OCI-LY7 (cell line): ENCODE measurements at regions not wholly inside any gene's neighbourhood (a gene's known extent, or its start where the extent isn't known, plus 50 kb on each side); places are given as distances from the start of the nearest gene placed in this dataset.

ENCODE experiments used
- BruUV-seq: library from RNA; stranded (reverse); fragments of 400-500 nt; replicated peaks from 2 replicates; lab custom pipeline; 2021; lab: Mats Ljungman, UMichigan
- CTCF ChIA-PET: fragments of 300-600 bp; sonication (Branson Sonifier 250); formaldehyde crosslinking; loops from one replicate; lab custom pipeline; 2022; ENCODE audit warnings: antibody characterized with exemption; ENCODE audit not compliant: unreplicated experiment; lab: Charles Lee
- POLR2A ChIA-PET: fragments of 300-600 bp; sonication (Branson Sonifier 250); formaldehyde crosslinking; loops from one replicate; lab custom pipeline; 2022; ENCODE audit warnings: antibody characterized with exemption; lab: Charles Lee
- DNase-seq: peaks from one replicate; pipeline ENCODE4 v3.0.0-alpha.2; 2015; ENCODE audit warnings: low spot score
- H2AFZ ChIP-seq: fragments of 200-600 bp; sonication (generic), shearing (Covaris generic); 2 replicates; pipeline ENCODE4 v1.6.1; 2014; ENCODE audit warnings: mild to moderate bottlenecking, antibody characterized with exemption, low read length, moderate library complexity
- H3K27ac ChIP-seq: fragments of 200-600 bp; sonication (generic); 2 replicates; pipeline ENCODE4 v1.5.1; 2014; ENCODE audit warnings: mixed run types, low read depth, mild to moderate bottlenecking, moderate library complexity, low read length, inconsistent platforms; ENCODE audit not compliant: poor library complexity, severe bottlenecking
- H3K36me3 ChIP-seq: fragments of 200-600 bp; sonication (generic); 2 replicates; pipeline ENCODE4 v1.6.1; 2014; ENCODE audit warnings: mild to moderate bottlenecking, antibody characterized with exemption, low read length, moderate library complexity, mixed read lengths; ENCODE audit not compliant: insufficient read depth
- H3K4me1 ChIP-seq: fragments of 200-600 bp; sonication (generic); 2 replicates; pipeline ENCODE4 v1.5.1; 2014; ENCODE audit warnings: mild to moderate bottlenecking, low read length; ENCODE audit not compliant: insufficient read depth, poor library complexity, severe bottlenecking
- H3K4me2 ChIP-seq: fragments of 200-600 bp; sonication (generic); 2 replicates; pipeline ENCODE4 v1.6.1; 2014; ENCODE audit warnings: mild to moderate bottlenecking, low read length
- H3K4me3 ChIP-seq: fragments of 200-600 bp; sonication (generic); 2 replicates; pipeline ENCODE4 v1.5.1; 2014; ENCODE audit warnings: mild to moderate bottlenecking, low read depth, low read length; ENCODE audit not compliant: poor library complexity, severe bottlenecking
- H3K79me2 ChIP-seq: fragments of 200-600 bp; sonication (generic); 2 replicates; pipeline ENCODE4 v1.6.1; 2016; ENCODE audit warnings: low read depth, mild to moderate bottlenecking, low read length, moderate library complexity, mixed read lengths; ENCODE audit not compliant: insufficient read depth
- H3K9me2 ChIP-seq: fragments of 200-600 bp; sonication (generic); 2 replicates; pipeline ENCODE4 v1.6.1; 2016; ENCODE audit warnings: mild to moderate bottlenecking, low read length, mixed read lengths; ENCODE audit not compliant: insufficient read depth
- H3K9me3 ChIP-seq: fragments of 200-600 bp; sonication (generic); 2 replicates; pipeline ENCODE4 v1.6.1; 2014; ENCODE audit warnings: mild to moderate bottlenecking, mixed run types, low read length, mixed read lengths
- H4K20me1 ChIP-seq: fragments of 200-600 bp; sonication (generic); 2 replicates; pipeline ENCODE4 v1.6.1; 2014; ENCODE audit warnings: mild to moderate bottlenecking, antibody characterized with exemption, low read length, moderate library complexity, mixed read lengths; ENCODE audit not compliant: insufficient read depth
- EZH2phosphoT487 ChIP-seq: fragments of 200-600 bp; sonication (generic); IDR thresholded peaks from 2 replicates; pipeline ENCODE4 v1.6.1; 2018; ENCODE audit warnings: low read depth, borderline replicate concordance, mild to moderate bottlenecking, mixed run types, antibody characterized with exemption, low read length, moderate library complexity, mixed read lengths
- intact Hi-C: fragments of 100-400 bp; cut with micrococcal nuclease; formaldehyde crosslinking; loops from one replicate; pipeline ENCODE4 v1.10.0; 2022; ENCODE audit not compliant: unreplicated experiment
- TF ChIP-seq, protein P1 (sequence below): fragments of 200-600 bp; sonication (generic); conservative IDR thresholded peaks from 2 replicates; pipeline ENCODE4 v1.5.1; 2014; ENCODE audit warnings: mild to moderate bottlenecking, antibody characterized with exemption, low read length, moderate library complexity, mixed read lengths

DNA sequence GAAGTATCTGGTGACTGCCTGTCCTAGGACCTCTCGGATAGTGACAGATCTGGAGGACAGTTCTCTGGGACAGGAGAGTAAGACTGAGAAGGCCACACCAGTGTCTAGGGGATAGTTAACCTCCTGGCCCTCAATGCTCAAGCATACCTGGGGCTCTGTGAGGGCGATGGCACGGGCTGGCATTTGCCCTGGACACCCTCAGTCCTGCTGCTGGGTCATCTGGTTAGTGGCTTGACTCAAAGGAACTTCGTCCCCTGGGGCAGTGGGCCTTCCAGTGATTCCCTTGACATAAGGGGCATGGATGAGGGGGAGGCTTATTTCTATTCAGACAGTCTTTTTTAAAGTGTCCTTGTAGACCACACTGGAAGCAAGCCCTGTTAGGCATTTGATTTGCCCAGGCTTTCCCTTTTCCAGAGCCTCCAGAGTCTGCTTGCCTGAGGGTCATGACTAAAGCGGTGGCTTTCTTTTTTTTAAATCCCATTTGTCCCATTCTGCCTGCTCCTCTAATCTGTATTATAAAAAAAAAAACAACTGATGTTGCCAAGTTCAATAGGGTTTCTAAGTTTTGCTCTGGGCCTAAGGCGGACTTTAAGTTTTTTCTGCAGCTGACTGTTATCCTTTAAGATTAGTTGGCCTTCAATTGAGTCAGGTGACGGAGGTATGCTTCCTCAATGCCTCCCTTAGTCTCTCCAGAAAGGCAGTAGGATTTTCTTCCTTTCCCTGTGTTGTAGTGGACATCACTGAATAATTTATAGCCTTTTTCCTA lies 2083.5 kb upstream of the C9orf72 start:
- no TSS peak for BruUV-seq
- Histone ChIP-seq H3K27ac (no peak overlapping the region), H3K4me1 (no peaks in the 10 kb centered on the region), H3K79me2 (no peaks in the 10 kb centered on the region), H3K4me3 (no peak overlapping the region), H2AFZ (no peak overlapping the region), H4K20me1 (no peaks in the 10 kb centered on the region), H3K36me3 (no peaks in the 10 kb centered on the region), H3K4me2 (no peak overlapping the region), H3K9me3 (no peaks in the 10 kb centered on the region), H3K9me2 (no peaks in the 10 kb centered on the region; the same call in 1 of the 2 replicates)
- intact Hi-C loops = no loop called here
- CTCF ChIA-PET = no interaction called here
- POLR2A ChIA-PET = no interaction called here
- no peak for TF ChIP-seq EZH2phosphoT487
- TF ChIP-seq, protein P1, sequence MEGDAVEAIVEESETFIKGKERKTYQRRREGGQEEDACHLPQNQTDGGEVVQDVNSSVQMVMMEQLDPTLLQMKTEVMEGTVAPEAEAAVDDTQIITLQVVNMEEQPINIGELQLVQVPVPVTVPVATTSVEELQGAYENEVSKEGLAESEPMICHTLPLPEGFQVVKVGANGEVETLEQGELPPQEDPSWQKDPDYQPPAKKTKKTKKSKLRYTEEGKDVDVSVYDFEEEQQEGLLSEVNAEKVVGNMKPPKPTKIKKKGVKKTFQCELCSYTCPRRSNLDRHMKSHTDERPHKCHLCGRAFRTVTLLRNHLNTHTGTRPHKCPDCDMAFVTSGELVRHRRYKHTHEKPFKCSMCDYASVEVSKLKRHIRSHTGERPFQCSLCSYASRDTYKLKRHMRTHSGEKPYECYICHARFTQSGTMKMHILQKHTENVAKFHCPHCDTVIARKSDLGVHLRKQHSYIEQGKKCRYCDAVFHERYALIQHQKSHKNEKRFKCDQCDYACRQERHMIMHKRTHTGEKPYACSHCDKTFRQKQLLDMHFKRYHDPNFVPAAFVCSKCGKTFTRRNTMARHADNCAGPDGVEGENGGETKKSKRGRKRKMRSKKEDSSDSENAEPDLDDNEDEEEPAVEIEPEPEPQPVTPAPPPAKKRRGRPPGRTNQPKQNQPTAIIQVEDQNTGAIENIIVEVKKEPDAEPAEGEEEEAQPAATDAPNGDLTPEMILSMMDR = no peak
- DNase-seq = no peak

DNA sequence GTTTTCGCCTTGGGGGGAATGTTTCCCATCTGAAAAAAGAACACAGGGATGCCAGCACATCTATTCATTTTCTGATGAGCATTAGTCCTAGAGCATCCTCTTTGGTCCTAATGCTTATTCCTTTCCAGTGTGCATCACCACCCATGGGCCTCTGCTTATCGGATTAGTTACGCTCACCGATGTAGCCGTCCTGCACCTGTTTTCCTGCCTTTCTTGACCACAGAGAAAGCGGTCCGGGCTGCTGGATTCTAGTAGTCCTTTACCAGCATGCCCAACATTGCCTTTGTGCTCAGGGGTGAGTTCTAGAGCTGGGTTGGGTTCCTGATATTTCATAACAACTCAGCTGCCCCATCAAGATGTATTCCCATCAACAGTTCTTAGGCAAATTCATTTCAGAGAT lies 2084.5 kb upstream of the C9orf72 start:
- no peak overlapping the region for H3K4me2 ChIP-seq
- no peak for TF ChIP-seq EZH2phosphoT487
- TF ChIP-seq, protein P1 = no peak
- DNase-seq = no peak
- CTCF ChIA-PET = no interaction called here
- no peak overlapping the region for H3K4me3 ChIP-seq
- intact Hi-C loops = no loop called here
- no peak overlapping the region for H2AFZ ChIP-seq
- H3K4me1 ChIP-seq = no peaks in the 10 kb centered on the region
- BruUV-seq = no TSS peak
- POLR2A ChIA-PET = no interaction called here
- H3K36me3 ChIP-seq = no peaks in the 10 kb centered on the region
- H3K27ac ChIP-seq = no peak overlapping the region
- no peaks in the 10 kb centered on the region; the same call in 1 of the 2 replicates for H3K9me2 ChIP-seq
- H3K79me2 ChIP-seq = no peaks in the 10 kb centered on the region
- no peaks in the 10 kb centered on the region for H3K9me3 ChIP-seq
- no peaks in the 10 kb centered on the region for H4K20me1 ChIP-seq

DNA sequence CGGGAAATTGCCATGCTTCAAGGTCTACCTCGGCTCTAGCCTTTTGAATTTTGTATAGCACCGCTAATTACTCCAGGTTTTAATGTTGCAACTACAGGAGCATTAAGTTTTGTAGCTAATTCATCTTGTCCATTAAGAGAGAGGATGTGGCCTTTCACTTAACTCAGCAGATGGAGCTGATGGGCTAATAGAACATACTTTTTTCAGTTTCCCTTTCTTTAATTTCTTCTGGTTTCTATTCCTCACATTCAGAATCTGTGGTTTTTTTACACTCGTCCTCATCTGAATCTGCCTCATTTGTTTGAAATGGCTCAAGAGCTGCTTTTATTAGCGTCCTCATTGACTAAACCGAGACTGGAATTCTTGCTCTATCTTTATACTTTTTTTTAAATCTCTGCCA lies 2085.7 kb upstream of the C9orf72 start:
- TF ChIP-seq, protein P1 = no peak
- no peak for TF ChIP-seq EZH2phosphoT487
- no peaks in the 10 kb centered on the region for H3K9me3 ChIP-seq
- intact Hi-C loops = no loop called here
- no peaks in the 10 kb centered on the region for H3K79me2 ChIP-seq
- H2AFZ ChIP-seq = no peak overlapping the region
- CTCF ChIA-PET = no interaction called here
- POLR2A ChIA-PET = no interaction called here
- no peak overlapping the region for H3K4me2 ChIP-seq
- no peak overlapping the region for H3K27ac ChIP-seq
- no peaks in the 10 kb centered on the region for H3K4me1 ChIP-seq
- no peak for DNase-seq
- no peaks in the 10 kb centered on the region for H4K20me1 ChIP-seq
- H3K4me3 ChIP-seq = no peak overlapping the region
- BruUV-seq = no TSS peak
- no peaks in the 10 kb centered on the region for H3K9me2 ChIP-seq
- H3K36me3 ChIP-seq = no peaks in the 10 kb centered on the region
